Activated CD4-positive, alpha-beta T cell treated with anti-CD3 and anti-CD28 coated beads, Interleukin-2, amount 50 U/mL, for 24 hours (primary cell): ENCODE measurements at regions not wholly inside any gene's neighbourhood (a gene's known extent, or its start where the extent isn't known, plus 50 kb on each side); places are given as distances from the start of the nearest gene placed in this dataset.
"Not testable (repeated sequence)": the region's sequence is repeated elsewhere in the genome, so short reads cannot be mapped to it uniquely, and the experiment has no call there.

Source experiments
- DNase-seq, 2 donors: peaks; one replicate each; pipeline ENCODE4 v3.0.0-alpha.2; 2020; ENCODE audit warnings: low read depth in 1 of 2, low spot score in 1 of 2

- DNase-seq: not testable (repeated sequence)
Measured at GRCh38 chr20:30164389-30164788, 1093.1 kb upstream of the DEFB115 start.

DNA sequence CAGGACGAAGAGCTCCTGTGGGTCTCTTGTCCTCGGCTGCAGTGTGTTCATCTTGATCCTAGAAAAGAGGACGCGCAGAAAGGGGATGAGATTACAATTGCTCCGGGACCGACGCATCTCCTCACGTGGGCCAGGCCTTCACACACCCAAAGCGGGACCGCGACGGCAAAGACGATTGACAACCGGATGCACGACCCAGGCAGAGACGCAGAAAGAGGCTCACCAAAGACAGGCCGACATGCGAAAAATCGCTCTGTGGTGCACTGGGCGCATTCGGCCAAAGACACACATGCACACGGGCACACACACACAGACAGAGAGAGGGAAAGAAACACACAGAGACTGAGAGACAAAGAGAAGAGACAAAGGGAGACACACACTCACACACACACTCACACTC lies 1089.9 kb upstream of the DEFB115 start:
- DNase-seq: no peak

DNA sequence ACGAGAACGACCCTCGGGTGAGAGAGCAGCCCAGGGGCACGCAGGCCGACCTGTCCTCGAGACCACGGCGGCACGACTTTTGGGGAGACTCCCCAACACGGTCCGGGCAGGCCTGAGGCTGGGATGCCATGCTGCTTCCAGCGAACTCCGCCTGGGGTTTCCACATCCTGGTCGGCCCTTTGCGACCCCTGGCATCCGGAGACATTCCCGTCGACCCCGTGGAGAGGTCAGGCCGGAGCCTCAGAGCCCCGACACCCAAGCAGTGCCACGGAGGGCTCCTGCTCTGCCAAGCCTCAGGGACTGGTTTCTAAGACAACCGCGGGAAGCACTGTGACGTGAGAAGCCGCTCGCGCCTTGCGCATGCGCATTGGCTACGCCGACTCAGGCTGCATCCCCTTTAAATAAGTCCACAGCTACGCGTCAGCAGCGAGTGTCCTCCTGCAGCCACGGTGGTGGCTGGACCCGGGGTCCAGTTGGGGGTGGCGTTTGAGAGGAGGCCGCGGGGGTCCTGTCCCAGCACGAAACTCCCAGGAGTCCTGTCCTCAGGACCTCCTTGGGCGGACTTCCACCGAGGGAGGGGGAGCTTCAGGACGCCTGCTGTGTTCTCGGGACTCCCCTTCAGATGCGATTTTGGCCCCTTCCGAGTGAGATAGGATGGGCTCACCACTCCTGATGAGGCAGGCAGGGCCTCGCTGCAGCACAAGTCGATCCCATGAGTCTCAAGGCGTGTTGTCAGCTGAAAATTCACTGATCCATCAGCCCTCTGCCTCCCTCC lies 1089.3 kb upstream of the DEFB115 start:
- peak in 1 of 2 donors; percentile 33 for DNase-seq

DNA sequence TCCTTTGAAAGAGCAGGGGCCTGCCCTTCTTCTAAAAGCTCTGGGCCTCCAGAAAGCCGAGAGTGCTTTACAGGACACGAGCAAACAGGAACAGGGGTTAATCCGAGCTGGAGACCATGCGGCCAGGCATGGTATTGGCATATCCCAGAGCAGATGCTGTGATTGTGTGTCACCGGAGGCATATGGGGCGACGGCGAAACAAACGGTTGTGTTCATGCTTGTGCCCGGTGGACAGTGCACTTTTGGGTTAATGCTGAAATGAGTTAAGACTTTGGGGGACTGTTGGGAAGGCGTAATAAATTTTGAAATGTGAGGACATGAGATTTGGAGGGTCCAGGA lies 1088.7 kb upstream of the DEFB115 start:
- no peak for DNase-seq

DNA sequence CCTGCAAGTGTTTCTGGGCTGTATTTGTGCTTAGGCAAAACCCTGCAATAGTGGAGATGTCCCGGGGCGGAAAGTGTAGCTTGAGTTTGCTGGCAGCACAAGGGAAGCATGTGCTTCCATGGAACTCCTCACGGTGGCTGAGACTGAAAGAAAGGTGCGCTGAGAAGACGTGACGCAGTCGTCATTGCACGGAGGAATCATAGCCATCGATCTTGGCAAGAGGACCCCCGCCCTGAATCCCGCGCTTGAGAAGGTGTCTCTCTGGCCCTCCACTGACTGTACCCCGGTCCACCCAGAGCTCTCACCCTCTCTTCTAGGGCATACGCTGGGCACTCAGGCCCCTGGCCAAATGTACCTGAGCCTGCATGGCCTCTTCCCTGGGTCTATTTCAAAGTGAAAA lies 1081.8 kb upstream of the DEFB115 start:
- DNase-seq: no peak

DNA sequence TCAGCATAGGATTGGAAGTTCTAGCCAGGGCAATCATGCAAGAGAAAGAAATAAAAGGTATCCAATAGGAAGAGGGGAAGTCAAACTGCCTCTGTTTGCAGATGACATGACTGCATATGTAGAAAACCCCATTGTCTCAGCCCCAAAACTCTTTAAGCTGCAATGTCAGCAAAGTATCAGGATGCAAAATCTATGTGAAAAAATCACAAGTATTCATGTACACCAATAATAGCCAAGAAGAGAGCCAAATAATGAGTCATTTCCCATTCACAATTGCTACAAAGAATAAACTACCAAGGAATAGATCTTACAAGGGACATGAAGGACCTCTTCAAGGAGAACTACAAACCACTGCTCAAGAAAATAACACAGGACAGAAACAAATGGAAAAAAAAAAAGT lies 1074.3 kb upstream of the DEFB115 start:
- DNase-seq: not testable (repeated sequence)

- not testable (repeated sequence) for DNase-seq
Measured at GRCh38 chr20:30191785-30192184, 1065.7 kb upstream of the DEFB115 start.

GRCh38 chr20:30234477-30234876 lies 1023.0 kb upstream of the DEFB115 start:
- not testable (repeated sequence) for DNase-seq

DNA sequence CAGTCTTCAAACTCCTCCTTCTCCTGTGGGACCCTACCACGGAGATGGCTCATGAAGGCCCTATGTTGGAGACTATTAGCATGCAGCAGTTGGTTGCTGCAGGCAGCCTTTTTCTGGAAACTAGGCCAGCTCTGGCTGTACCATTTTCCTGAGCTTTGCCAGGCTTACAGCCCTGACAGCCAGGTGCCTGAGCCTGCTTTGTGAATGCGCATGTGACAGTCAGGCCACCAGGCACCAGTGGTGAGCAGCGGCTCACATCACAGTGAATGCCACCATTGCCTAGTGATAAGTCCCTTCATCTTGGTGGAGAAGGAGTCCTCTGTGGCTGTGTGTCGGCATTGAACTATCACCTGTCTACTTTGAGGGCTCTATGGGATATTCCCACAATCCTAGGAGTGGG lies 982.4 kb upstream of the DEFB115 start:
- not testable (repeated sequence) for DNase-seq

DNA sequence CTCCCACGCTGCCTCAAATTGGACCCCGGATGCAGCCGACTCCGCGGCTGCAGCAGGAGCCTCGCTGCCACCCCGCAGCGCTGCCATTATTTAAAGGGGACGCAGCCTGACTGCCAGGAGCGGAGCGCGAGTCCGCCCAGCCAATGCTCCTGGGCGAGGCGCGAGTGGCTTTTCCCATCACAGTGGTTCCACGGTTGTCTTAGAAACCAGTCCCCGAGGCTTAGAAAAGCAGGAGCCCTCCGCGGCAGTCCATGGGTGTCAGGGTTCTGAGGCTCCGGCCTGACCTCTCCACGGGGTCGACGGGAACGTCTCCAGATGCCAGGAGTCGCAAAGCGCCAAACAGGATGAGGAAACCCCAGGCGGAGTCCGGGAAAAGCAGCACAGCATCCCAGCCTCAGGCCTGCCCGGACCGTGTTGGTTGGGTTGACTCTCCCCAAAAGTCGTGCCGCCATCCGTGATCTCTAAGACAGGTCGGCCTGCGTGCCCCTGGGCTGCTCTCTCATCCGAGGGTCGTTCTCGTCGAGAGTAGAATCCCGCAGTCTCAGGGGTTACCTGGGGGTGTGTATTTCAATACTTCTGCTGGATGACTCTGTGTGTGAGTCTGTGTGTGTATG lies 975.8 kb upstream of the DEFB115 start:
- no peak for DNase-seq

GRCh38 chr20:30283476-30284280 lies 973.8 kb upstream of the DEFB115 start:
- peak; percentile 49 to 78 for DNase-seq

DNA sequence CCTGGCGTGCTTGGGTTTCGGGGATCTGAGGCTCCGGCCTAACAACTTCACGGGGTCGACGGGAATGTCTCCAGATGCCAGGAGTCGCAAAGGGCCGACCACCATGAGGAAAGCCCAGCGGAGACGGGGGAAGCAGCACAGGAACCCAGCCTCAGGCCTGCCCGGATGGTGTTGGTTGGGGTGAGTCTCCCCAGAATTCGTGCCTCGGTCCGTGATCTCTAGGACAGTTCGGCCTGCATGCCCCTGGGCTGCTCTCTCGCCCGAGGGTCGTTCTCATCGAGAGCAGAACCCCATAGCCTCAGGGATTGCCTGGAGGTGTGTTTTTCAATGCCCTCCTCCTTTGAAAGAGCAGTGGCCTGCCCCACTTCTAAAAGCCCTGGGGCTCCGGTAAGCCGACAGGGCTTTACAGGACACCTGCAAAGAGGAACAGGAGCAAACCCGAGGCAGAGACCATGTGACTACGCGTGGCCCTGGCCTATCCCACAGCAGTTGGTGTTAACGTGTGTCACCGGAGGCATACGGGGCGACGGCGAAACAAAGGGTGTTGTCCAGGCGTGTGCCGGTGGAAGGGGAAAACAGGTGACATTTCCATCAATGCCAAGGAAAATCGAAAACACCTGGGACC lies 973.1 kb upstream of the DEFB115 start:
- DNase-seq: no peak

DNA sequence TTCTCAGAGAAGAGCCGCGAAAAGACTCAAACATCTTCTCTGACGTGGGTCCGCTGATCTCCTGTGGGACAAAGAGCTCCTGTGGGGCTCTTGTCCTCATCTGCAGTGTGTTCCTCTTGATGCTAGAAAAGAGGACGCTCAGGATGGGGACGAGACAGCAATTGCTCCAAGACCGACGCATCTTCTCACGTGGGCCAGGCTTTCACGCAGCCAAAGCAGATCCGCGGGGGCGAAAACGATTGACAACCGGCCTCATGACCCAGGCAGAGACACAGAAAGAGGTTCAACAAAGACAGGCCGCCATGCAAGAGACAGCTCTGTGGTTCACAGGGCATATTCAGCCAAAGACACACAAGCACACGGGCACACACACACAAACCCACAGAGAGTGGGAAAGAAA lies 971.8 kb upstream of the DEFB115 start:
- DNase-seq: no peak

GRCh38 chr20:30286157-30286556 lies 971.3 kb upstream of the DEFB115 start:
- DNase-seq: no peak

- DNase-seq: not testable (repeated sequence)
Measured at GRCh38 chr20:30287459-30287858, 970.0 kb upstream of the DEFB115 start.

DNA sequence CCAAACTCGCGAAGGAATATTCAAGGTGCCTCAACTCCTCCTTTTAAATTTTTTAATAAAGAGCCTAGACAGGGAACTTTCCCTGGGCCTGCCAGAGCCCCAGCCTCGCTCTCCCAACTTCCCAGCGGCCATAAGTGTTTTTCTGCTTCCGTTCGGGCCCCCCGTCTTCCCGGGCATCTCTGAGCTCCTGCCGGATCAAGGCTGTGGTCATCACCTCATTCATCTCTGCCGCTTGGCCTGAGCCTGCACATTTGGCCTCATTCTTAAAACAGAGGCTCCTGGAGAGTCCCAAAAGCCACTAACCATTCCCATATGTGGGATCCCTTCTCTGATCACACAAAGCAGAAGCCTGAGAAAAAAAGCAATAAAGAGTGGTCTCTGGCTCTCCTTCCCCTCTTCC lies 969.1 kb upstream of the DEFB115 start:
- DNase-seq: no peak

DNA sequence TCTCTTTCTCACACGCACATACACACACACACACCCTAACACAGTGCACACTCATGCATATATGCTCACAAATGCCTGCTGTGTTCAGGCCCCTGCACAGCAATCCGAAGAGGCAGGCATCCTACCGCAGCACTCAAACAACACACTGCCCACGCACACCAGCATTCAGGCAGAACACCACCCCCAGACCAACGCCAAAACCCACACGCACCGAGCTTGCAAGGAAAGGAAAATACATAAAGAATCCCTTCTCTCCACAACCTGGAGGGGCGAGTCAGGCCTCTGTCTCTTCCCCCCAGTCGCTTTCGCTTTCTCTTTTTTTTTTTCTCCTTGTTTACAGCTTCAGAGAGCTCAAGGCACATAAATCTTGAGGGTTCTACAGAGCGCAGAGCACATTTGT lies 968.4 kb upstream of the DEFB115 start:
- DNase-seq: not testable (repeated sequence)

DNA sequence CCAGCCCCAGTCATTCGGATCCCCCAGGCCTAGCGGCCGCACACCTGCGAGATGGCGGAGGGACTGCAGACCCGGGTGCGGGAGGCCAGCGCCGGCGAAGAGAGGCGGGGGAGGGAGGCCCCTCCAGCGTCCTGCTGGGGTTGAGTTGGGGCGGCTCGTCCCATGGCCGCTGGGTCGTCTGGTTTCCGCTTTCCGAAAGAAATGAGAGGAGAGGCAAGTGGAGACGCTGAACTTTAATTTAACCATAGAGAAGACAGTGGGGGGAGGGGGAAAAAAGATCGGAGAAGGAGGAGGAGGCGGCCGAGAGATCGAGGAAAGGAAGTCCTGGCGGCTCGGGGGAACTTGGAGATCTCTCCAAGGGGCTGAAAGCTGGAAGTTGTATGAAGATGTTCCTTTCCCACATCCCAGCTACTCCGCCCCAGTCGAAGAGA lies 967.7 kb upstream of the DEFB115 start:
- not testable (repeated sequence) for DNase-seq

DNA sequence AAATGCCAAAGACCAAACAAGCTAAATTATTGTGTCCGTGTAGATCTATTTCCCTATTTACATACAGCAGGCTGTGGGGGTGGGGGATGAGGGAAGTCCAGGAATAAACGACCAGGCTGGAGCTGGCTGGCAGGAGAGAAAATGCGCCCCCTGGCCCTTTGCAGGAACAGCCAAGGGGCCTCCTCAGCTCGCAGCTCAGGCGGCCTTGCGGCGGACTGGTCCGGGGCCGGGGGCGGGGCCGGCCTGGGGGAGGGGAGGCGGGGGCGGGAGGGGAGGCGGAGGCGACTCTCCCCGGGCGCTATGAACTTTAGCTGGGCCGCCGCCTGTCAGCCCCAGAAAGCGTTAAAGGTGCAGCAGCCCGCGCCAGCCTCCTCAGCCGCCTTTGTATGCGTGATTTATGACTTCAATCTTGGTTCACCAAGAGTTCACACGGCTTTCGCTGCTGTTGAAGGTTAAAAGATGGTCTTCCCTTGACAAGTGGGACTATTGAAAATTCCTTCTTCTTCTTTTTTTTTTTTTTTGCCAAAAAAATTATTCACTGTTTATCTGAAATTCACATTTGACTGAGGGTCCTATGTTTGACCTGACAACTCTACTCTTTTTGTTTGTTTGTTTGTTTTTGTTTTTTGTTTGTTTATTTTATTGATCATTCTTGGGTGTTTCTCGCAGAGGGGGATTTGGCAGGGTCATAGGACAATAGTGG lies 967.0 kb upstream of the DEFB115 start:
- DNase-seq: not testable (repeated sequence)

DNA sequence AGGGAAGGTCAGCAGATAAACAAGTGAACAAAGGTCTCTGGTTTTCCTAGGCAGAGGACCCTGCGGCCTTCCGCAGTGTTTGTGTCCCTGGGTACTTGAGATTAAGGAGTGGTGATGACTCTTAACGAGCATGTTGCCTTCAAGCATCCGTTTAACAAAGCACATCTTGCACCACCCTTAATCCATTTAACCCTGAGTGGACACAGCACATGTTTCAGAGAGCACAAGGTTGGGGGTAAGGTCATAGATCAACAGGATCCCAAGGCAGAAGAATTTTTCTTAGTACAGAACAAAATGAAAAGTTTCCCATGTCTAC lies 966.4 kb upstream of the DEFB115 start:
- DNase-seq: not testable (repeated sequence)

GRCh38 chr20:30291686-30292085 lies 965.8 kb upstream of the DEFB115 start:
- not testable (repeated sequence) for DNase-seq
